ENCODE measurements at regions not wholly inside any gene's neighbourhood (a gene's known extent, or its start where the extent isn't known, plus 50 kb on each side); places are given as distances from the start of the nearest gene placed in this dataset.
"Not testable (repeated sequence)": the region's sequence is repeated elsewhere in the genome, so short reads cannot be mapped to it uniquely, and the experiment has no call there.

- not testable (repeated sequence) for DNase-seq
Observed at GRCh38 chr3:74830845-74831244, 216.4 kb upstream of the CNTN3 start.

GRCh38 chr3:74825404-74825803, 210.9 kb upstream of the CNTN3 start:
- not testable (repeated sequence) for DNase-seq

GRCh38 chr3:74824366-74824765, 209.9 kb upstream of the CNTN3 start:
- DNase-seq, result no peak

- no peak for DNase-seq
Observed at GRCh38 chr3:74814181-74814580, 199.7 kb upstream of the CNTN3 start.

GRCh38 chr3:74812756-74813155, 198.3 kb upstream of the CNTN3 start:
- no peak for DNase-seq

GRCh38 chr3:74808506-74809275, 194.2 kb upstream of the CNTN3 start:
- no peak for DNase-seq

GRCh38 chr3:74801924-74802323, 187.5 kb upstream of the CNTN3 start:
- no peak for DNase-seq

GRCh38 chr3:74789111-74789510, 174.7 kb upstream of the CNTN3 start:
- no peak for DNase-seq

- DNase-seq, result no peak
Observed at GRCh38 chr3:74787011-74787410, 172.6 kb upstream of the CNTN3 start.

GRCh38 chr3:74771401-74771800, 156.9 kb upstream of the CNTN3 start:
- no peak for DNase-seq

- DNase-seq, result no peak
Observed at GRCh38 chr3:74768010-74768409, 153.6 kb upstream of the CNTN3 start.

GRCh38 chr3:74766405-74766804, 151.9 kb upstream of the CNTN3 start:
- DNase-seq, result no peak

GRCh38 chr3:74763830-74764229, 149.4 kb upstream of the CNTN3 start:
- DNase-seq, result no peak

GRCh38 chr3:74756674-74757073, 142.2 kb upstream of the CNTN3 start:
- no peak for DNase-seq

GRCh38 chr3:74752290-74752689, 137.8 kb upstream of the CNTN3 start:
- DNase-seq, result no peak

GRCh38 chr3:74751775-74752174, 137.3 kb upstream of the CNTN3 start:
- no peak for DNase-seq

- no peak for DNase-seq
Observed at GRCh38 chr3:74750901-74751300, 136.4 kb upstream of the CNTN3 start.

GRCh38 chr3:74739242-74739641, 124.8 kb upstream of the CNTN3 start:
- DNase-seq, result no peak

- no peak for DNase-seq
Observed at GRCh38 chr3:74722211-74722610, 107.8 kb upstream of the CNTN3 start.

GRCh38 chr3:74713977-74714376, 99.5 kb upstream of the CNTN3 start:
- no peak for DNase-seq

- no peak for DNase-seq
Observed at GRCh38 chr3:74711913-74712512, 97.6 kb upstream of the CNTN3 start.

GRCh38 chr3:74709951-74710350, 95.5 kb upstream of the CNTN3 start:
- no peak for DNase-seq

GRCh38 chr3:74693696-74694393, 79.4 kb upstream of the CNTN3 start:
- no peak for DNase-seq

GRCh38 chr3:74693251-74693650, 78.8 kb upstream of the CNTN3 start:
- no peak for DNase-seq
